ENCODE measurements at regions not wholly inside any gene's neighbourhood (a gene's known extent, or its start where the extent isn't known, plus 50 kb on each side); places are given as distances from the start of the nearest gene placed in this dataset.

- no peaks in the 10 kb centered on the region for H3K36me3 ChIP-seq (replicated peaks in 1 of 2; ENCODE audit: control insufficient read depth in 1 of 2, insufficient read depth in 2 of 2, low read length in 2 of 2)
- intact Hi-C loops (cut with micrococcal nuclease): no loop called here
- no peak overlapping the region for H3K27ac ChIP-seq (ENCODE audit: low read depth in 1 of 2, low read length in 2 of 2)
- H3K4me2 ChIP-seq (replicated peaks; ENCODE audit: extremely low read depth, low read length, poor library complexity, severe bottlenecking): no peak overlapping the region
- H3K27me3 ChIP-seq (ENCODE audit: control insufficient read depth in 2 of 2, insufficient read depth in 2 of 2, low read length in 2 of 2): no peaks in the 10 kb centered on the region
- no peak overlapping the region for H3K4me3 ChIP-seq (replicated peaks in 1 of 3; ENCODE audit: low read depth in 2 of 3, low read length in 3 of 3)
- no peaks in the 10 kb centered on the region for H3K27me3 Mint-ChIP-seq (ENCODE audit: low read depth in 3 of 3)
- no peak for TF ChIP-seq CTCF (IDR thresholded peaks at IDR 0.05)
- H3K36me3 Mint-ChIP-seq: no peaks in the 10 kb centered on the region
- no peaks in the 10 kb centered on the region for H3K9me3 ChIP-seq (replicated peaks in 1 of 2; ENCODE audit: control insufficient read depth in 1 of 2, insufficient read depth in 1 of 2, low read length in 2 of 2)
- WGBS (ENCODE audit: insufficient coverage): no CpG with 5 or more reads among the region's 3 CpGs
- DNase-seq: no peak
- H3K4me3 Mint-ChIP-seq: no peak overlapping the region
- no peaks in the 10 kb centered on the region for H3K79me2 ChIP-seq (ENCODE audit: insufficient read depth, low read length)
- peaks cover 17% of the 10 kb centered on the region for H3K4me1 Mint-ChIP-seq
- H3K27ac Mint-ChIP-seq: no peak overlapping the region
- H3K9ac ChIP-seq (ENCODE audit: insufficient read depth, low read length, poor library complexity, severe bottlenecking): no peak overlapping the region
- H4K20me1 ChIP-seq (ENCODE audit: insufficient read depth, low read length): no peaks in the 10 kb centered on the region
- H3K9me3 Mint-ChIP-seq: peaks cover 0 to 3% (median 1%) of the 10 kb centered on the region in 7 donors
- peaks cover 12 to 14% of the 10 kb centered on the region in 2 donors for H3K4me1 ChIP-seq (ENCODE audit: control insufficient read depth in 1 of 2, insufficient read depth in 2 of 2, low read length in 2 of 2)
- no peak overlapping the region for H2AFZ ChIP-seq (ENCODE audit: insufficient read depth, low read depth, low read length, poor library complexity, severe bottlenecking)
These were observed 123.7 kb downstream of the AQP4 start for GRCh38 chr18:26741758-26742157.

GRCh38 chr18:26741048-26741447 is 124.5 kb downstream of the AQP4 start:
- H3K36me3 Mint-ChIP-seq: no peaks in the 10 kb centered on the region
- Histone ChIP-seq H3K4me1 (ENCODE audit: control insufficient read depth in 1 of 2, insufficient read depth in 2 of 2, low read length in 2 of 2) (peaks cover 5 to 6% of the 10 kb centered on the region in 2 donors), H3K79me2 (ENCODE audit: insufficient read depth, low read length) (no peaks in the 10 kb centered on the region), H3K9ac (ENCODE audit: insufficient read depth, low read length, poor library complexity, severe bottlenecking) (no peak overlapping the region), H2AFZ (ENCODE audit: insufficient read depth, low read depth, low read length, poor library complexity, severe bottlenecking) (no peak overlapping the region), H3K4me3 (replicated peaks in 1 of 3; ENCODE audit: low read depth in 2 of 3, low read length in 3 of 3) (no peak overlapping the region), H3K36me3 (replicated peaks in 1 of 2; ENCODE audit: control insufficient read depth in 1 of 2, insufficient read depth in 2 of 2, low read length in 2 of 2) (no peaks in the 10 kb centered on the region), H3K4me2 (replicated peaks; ENCODE audit: extremely low read depth, low read length, poor library complexity, severe bottlenecking) (no peak overlapping the region), H3K9me3 (replicated peaks in 1 of 2; ENCODE audit: control insufficient read depth in 1 of 2, insufficient read depth in 1 of 2, low read length in 2 of 2) (no peaks in the 10 kb centered on the region), H3K27me3 (ENCODE audit: control insufficient read depth in 2 of 2, insufficient read depth in 2 of 2, low read length in 2 of 2) (no peaks in the 10 kb centered on the region), H4K20me1 (ENCODE audit: insufficient read depth, low read length) (no peaks in the 10 kb centered on the region), H3K27ac (ENCODE audit: low read depth in 1 of 2, low read length in 2 of 2) (no peak overlapping the region)
- no peak overlapping the region for H3K27ac Mint-ChIP-seq
- H3K9me3 Mint-ChIP-seq: peaks cover 0 to 3% (median 1%) of the 10 kb centered on the region in 7 donors
- intact Hi-C loops (cut with micrococcal nuclease): no loop called here
- no peak for DNase-seq
- no peak overlapping the region for H3K4me3 Mint-ChIP-seq
- TF ChIP-seq CTCF (IDR thresholded peaks at IDR 0.05): no peak
- peaks cover 0 to 2% (median 0%) of the 10 kb centered on the region in 3 donors for H3K27me3 Mint-ChIP-seq (ENCODE audit: low read depth in 3 of 3)
- H3K4me1 Mint-ChIP-seq: peaks cover 10% of the 10 kb centered on the region
- WGBS (ENCODE audit: insufficient coverage): no CpG with 5 or more reads among the region's 1 CpG

Measured in CD14-positive monocyte (primary cell).